H1 (cell line): ENCODE measurements at regions not wholly inside any gene's neighbourhood (a gene's known extent, or its start where the extent isn't known, plus 50 kb on each side); places are given as distances from the start of the nearest gene placed in this dataset.

ENCODE experiments used
- CTCF ChIA-PET: fragments of 300-600 bp; sonication (Branson Sonifier 250); formaldehyde crosslinking; loops from one replicate; lab custom pipeline; 2021; ENCODE audit not compliant: partially characterized antibody; lab: Charles Lee
- POLR2A ChIA-PET: fragments of 300-600 bp; sonication (Branson Sonifier 250); formaldehyde crosslinking; loops from one replicate; lab custom pipeline; 2021; ENCODE audit warnings: inconsistent platforms; ENCODE audit not compliant: partially characterized antibody; lab: Charles Lee
- DNase-seq, 2 experiments: peaks; one replicate each; pipeline versions ENCODE4 v3.0.0 to v3.0.0-alpha.2; 2010 to 2022; ENCODE audit warnings: low spot score in 2 of 2, low read depth in 1 of 2, mixed read lengths in 1 of 2
- FAIRE-seq: peaks from 2 replicates; lab custom pipeline; 2011; peaks lifted over from hg19 to GRCh38; lab: Jason Lieb, UNC
- H2AFZ ChIP-seq: 2 replicates; pipeline ENCODE4 v1.8.1; 2012; ENCODE audit warnings: low read length, inconsistent platforms
- H2AK5ac ChIP-seq: 2 replicates; pipeline ENCODE4 v1.6.1; 2013; ENCODE audit warnings: low read depth, low read length
- H2BK120ac ChIP-seq: replicated peaks from 2 replicates; pipeline ENCODE3; 2013; ENCODE audit warnings: low read depth, low read length, inconsistent platforms
- H2BK12ac ChIP-seq: 2 replicates; pipeline ENCODE4 v1.6.1; 2013; ENCODE audit warnings: low read depth, low read length
- H2BK15ac ChIP-seq: 2 replicates; pipeline ENCODE4 v1.6.1; 2013; ENCODE audit warnings: low read length
- H2BK20ac ChIP-seq: 2 replicates; pipeline ENCODE4 v1.6.1; 2013; ENCODE audit warnings: low read length
- H2BK5ac ChIP-seq: 2 replicates; pipeline ENCODE4 v1.6.1; 2013; ENCODE audit warnings: low read depth, low read length
- H3K14ac ChIP-seq: 2 replicates; pipeline ENCODE4 v1.6.1; 2013; ENCODE audit warnings: inconsistent platforms; ENCODE audit not compliant: insufficient read length
- H3K18ac ChIP-seq: 2 replicates; pipeline ENCODE4 v1.6.1; 2013; ENCODE audit warnings: low read length; ENCODE audit errors: extremely low read depth
- H3K23ac ChIP-seq: 2 replicates; pipeline ENCODE4 v1.6.1; 2013; ENCODE audit warnings: inconsistent platforms; ENCODE audit not compliant: insufficient read length
- H3K23me2 ChIP-seq: 2 replicates; pipeline ENCODE4 v1.6.1; 2013; ENCODE audit warnings: low read depth, low read length
- H3K27ac ChIP-seq: 2 replicates; pipeline ENCODE4 v1.6.1; 2011; ENCODE audit warnings: low read depth, low read length, inconsistent platforms
- H3K27me3 ChIP-seq, 4 experiments: replicated peaks in 1 of 4; 1 replicate in 1 of 4; 2 replicates in 3 of 4; pipeline versions ENCODE4 v1.6.1 to v1.8.1; 2011 to 2013; ENCODE audit warnings: low read length in 3 of 4, mild to moderate bottlenecking in 3 of 4, inconsistent platforms in 2 of 4, mixed read lengths in 2 of 4, moderate library complexity in 1 of 4; ENCODE audit not compliant: control insufficient read depth in 3 of 4, insufficient read depth in 3 of 4; ENCODE audit errors: extremely low read depth in 1 of 4
- H3K36me3 ChIP-seq, 4 experiments: 2 replicates each; pipeline versions ENCODE4 v1.6.1 to v1.8.1; 2011 to 2013; ENCODE audit warnings: mild to moderate bottlenecking in 4 of 4, low read length in 3 of 4, moderate library complexity in 2 of 4, control low read depth in 1 of 4, inconsistent platforms in 1 of 4; ENCODE audit not compliant: insufficient read depth in 4 of 4, control insufficient read depth in 2 of 4
- H3K4ac ChIP-seq: replicated peaks from 2 replicates; pipeline ENCODE3; 2013; ENCODE audit warnings: low read length, low read depth, mixed read lengths, inconsistent platforms; ENCODE audit not compliant: insufficient read length
- H3K4me1 ChIP-seq, 4 experiments: replicated peaks in 1 of 4; 1 replicate in 1 of 4; 2 replicates in 3 of 4; pipeline versions ENCODE4 v1.6.1 to v1.8.1; 2011 to 2013; ENCODE audit warnings: low read length in 3 of 4, inconsistent platforms in 2 of 4, mixed read lengths in 1 of 4; ENCODE audit not compliant: insufficient read depth in 4 of 4, control insufficient read depth in 3 of 4
- H3K4me2 ChIP-seq, 2 experiments: 2 replicates each; pipeline versions ENCODE4 v1.6.1 to v1.8.1; 2011 to 2013; ENCODE audit warnings: low read depth in 2 of 2, low read length in 2 of 2, control low read depth in 1 of 2, inconsistent platforms in 1 of 2, mild to moderate bottlenecking in 1 of 2; ENCODE audit not compliant: insufficient read depth in 1 of 2
- H3K4me3 ChIP-seq, 4 experiments: fragments of 200-600, 300-600 bp in 1 of 4; sonication (generic), shearing (Covaris generic), sonication (Bioruptor Twin) in 1 of 4; 2 replicates each; pipeline versions ENCODE4 v1.5.1 to v1.8.1; 2011 to 2016; ENCODE audit warnings: low read length in 4 of 4, low read depth in 3 of 4, control low read depth in 2 of 4, inconsistent platforms in 2 of 4, mild to moderate bottlenecking in 2 of 4, mixed read lengths in 1 of 4, moderate library complexity in 1 of 4; ENCODE audit not compliant: insufficient read depth in 2 of 4; ENCODE audit errors: extremely low read depth in 1 of 4
- H3K56ac ChIP-seq: replicated peaks from 2 replicates; pipeline ENCODE3; 2013; ENCODE audit warnings: low read depth, mild to moderate bottlenecking, mixed read lengths, low read length, inconsistent platforms; ENCODE audit not compliant: insufficient read length
- H3K79me1 ChIP-seq: 2 replicates; pipeline ENCODE4 v1.6.1; 2013; ENCODE audit warnings: low read depth, low read length, control low read depth
- H3K79me2 ChIP-seq, 2 experiments: 2 replicates each; pipeline versions ENCODE4 v1.6.1 to v1.8.1; 2012 to 2013; ENCODE audit warnings: low read length in 2 of 2, mild to moderate bottlenecking in 2 of 2, inconsistent platforms in 1 of 2; ENCODE audit not compliant: insufficient read depth in 2 of 2, control insufficient read depth in 1 of 2
- H3K9ac ChIP-seq, 4 experiments: replicated peaks in 1 of 4; 1 replicate in 1 of 4; 2 replicates in 3 of 4; pipeline versions ENCODE4 v1.6.1 to v1.8.1; 2011 to 2013; ENCODE audit warnings: low read depth in 3 of 4, low read length in 3 of 4, control low read depth in 2 of 4, mild to moderate bottlenecking in 2 of 4, moderate library complexity in 2 of 4, inconsistent platforms in 1 of 4; ENCODE audit errors: extremely low read depth in 1 of 4
- H3K9me3 ChIP-seq, 2 experiments: 2 replicates each; pipeline versions ENCODE4 v1.6.1 to v1.8.1; 2012 to 2013; ENCODE audit warnings: mild to moderate bottlenecking in 2 of 2, moderate library complexity in 2 of 2, control low read depth in 1 of 2, inconsistent platforms in 1 of 2, low read depth in 1 of 2, low read length in 1 of 2, mixed read lengths in 1 of 2; ENCODE audit not compliant: insufficient read depth in 2 of 2
- H4K20me1 ChIP-seq, 2 experiments: replicated peaks in 1 of 2; 2 replicates each; pipeline versions ENCODE3 to v1.8.1; 2011 to 2013; ENCODE audit warnings: inconsistent platforms in 2 of 2, low read length in 2 of 2, mild to moderate bottlenecking in 1 of 2; ENCODE audit not compliant: insufficient read depth in 2 of 2, control insufficient read depth in 1 of 2
- H4K5ac ChIP-seq: 2 replicates; pipeline ENCODE4 v1.6.1; 2013; ENCODE audit warnings: low read length, low read depth, mixed read lengths, inconsistent platforms; ENCODE audit not compliant: insufficient read length
- H4K8ac ChIP-seq: 2 replicates; pipeline ENCODE4 v1.8.0; 2013; ENCODE audit warnings: mild to moderate bottlenecking, moderate library complexity, low read length, inconsistent platforms; ENCODE audit not compliant: insufficient read depth; ENCODE audit errors: extremely low read depth
- H4K91ac ChIP-seq: replicated peaks from 2 replicates; pipeline ENCODE3; 2013; ENCODE audit warnings: low read length, mixed read lengths, inconsistent platforms; ENCODE audit not compliant: insufficient read length
- RAD21 ChIP-seq, 2 experiments: IDR thresholded peaks in 1 of 2; conservative IDR thresholded peaks in 1 of 2; 2 replicates each; pipeline ENCODE4 v1.6.1; 2011; ENCODE audit warnings: low read depth in 2 of 2, low read length in 2 of 2, improper control_type of control experiment in 1 of 2, inconsistent platforms in 1 of 2, mild to moderate bottlenecking in 1 of 2, moderate library complexity in 1 of 2
- WGBS, 2 experiments: shearing (Covaris generic) in 1 of 2; methylation state at CpG; one replicate each; pipeline versions ENCODE4 v1.1.6 to v1.1.7; 2013 to 2015; ENCODE audit warnings: low lambda C conversion rate in 2 of 2, mixed read lengths in 2 of 2, inconsistent platforms in 1 of 2, low coverage in 1 of 2, missing lambda C conversion rate in 1 of 2; ENCODE audit not compliant: insufficient replicate concordance in 2 of 2, insufficient coverage in 1 of 2, insufficient read length in 1 of 2; ENCODE audit errors: extremely low coverage in 1 of 2, missing lambda C conversion rate in 1 of 2; 5-methylcytosine and 5-hydroxymethylcytosine counted together
- TF ChIP-seq, protein P1 (sequence below), 3 experiments: IDR thresholded peaks; 1 replicate in 2 of 3; 2 replicates in 1 of 3; pipeline versions ENCODE4 v1.5.1 to v1.6.1; 2011; ENCODE audit warnings: low read length in 3 of 3, mild to moderate bottlenecking in 3 of 3, inconsistent platforms in 2 of 3, low read depth in 1 of 3, moderate library complexity in 1 of 3; ENCODE audit not compliant: insufficient read depth in 1 of 3; ENCODE audit errors: control extremely low read depth in 1 of 3

GRCh38 chr11:16603245-16603644 lies 135.2 kb upstream of the C11orf58 start:
- no peak overlapping the region for H4K91ac ChIP-seq
- H2BK120ac ChIP-seq, result no peak overlapping the region
- no peak overlapping the region for H2AK5ac ChIP-seq
- no peaks in the 10 kb centered on the region for H3K9me3 ChIP-seq
- H4K20me1 ChIP-seq, result peaks cover 8 to 9% of the 10 kb centered on the region in 2 experiments
- H2BK15ac ChIP-seq, result no peak overlapping the region
- H3K9ac ChIP-seq, result no peak overlapping the region
- peaks cover 51 to 76% (median 59%) of the 10 kb centered on the region in 4 experiments for H3K27me3 ChIP-seq
- 5% methylated on average over 2 of the region's 2 CpGs; no CpG with 5 or more reads in 1 of the 2 experiments for WGBS, 2 experiments
- no peak overlapping the region for H3K4me3 ChIP-seq
- H3K14ac ChIP-seq, result no peak overlapping the region
- CTCF ChIA-PET, result interaction anchor here (0.8 to 3.6 kb wide), 10 partner anchors 9 to 778 kb away, joined by 3 to 16 read pairs (median 4); no protein-coding TSS in a partner anchor
- FAIRE-seq (no peak), DNase-seq (no peak)
- no peaks in the 10 kb centered on the region for H3K36me3 ChIP-seq
- H3K23me2 ChIP-seq, result peaks cover 25% of the 10 kb centered on the region; the same call in 1 of the 2 replicates
- no peak overlapping the region for H3K23ac ChIP-seq
- H3K4me1 ChIP-seq, result peaks cover 4 to 29% (median 7%) of the 10 kb centered on the region in 4 experiments; a peak in 6 of 7 replicates
- POLR2A ChIA-PET, result interaction anchor here (1.6 kb wide), 1 partner anchor 9 kb away, joined by 3 read pairs; no protein-coding TSS in a partner anchor
- no peak overlapping the region for H2BK20ac ChIP-seq
- peak overlapping the region in 1 of 2 experiments; percentile 82; a peak in 2 of 4 replicates for H3K4me2 ChIP-seq
- H2AFZ ChIP-seq, result no peak overlapping the region
- H3K79me1 ChIP-seq, result no peaks in the 10 kb centered on the region
- no peak overlapping the region for H3K56ac ChIP-seq
- H2BK5ac ChIP-seq, result no peak overlapping the region
- H4K5ac ChIP-seq, result no peak overlapping the region
- no peaks in the 10 kb centered on the region for H3K79me2 ChIP-seq
- no peak overlapping the region for H3K27ac ChIP-seq
- H3K4ac ChIP-seq, result no peak overlapping the region
- no peak overlapping the region for H4K8ac ChIP-seq
- no peak overlapping the region for H3K18ac ChIP-seq
- no peak overlapping the region for H2BK12ac ChIP-seq
- TF ChIP-seq, protein P1, sequence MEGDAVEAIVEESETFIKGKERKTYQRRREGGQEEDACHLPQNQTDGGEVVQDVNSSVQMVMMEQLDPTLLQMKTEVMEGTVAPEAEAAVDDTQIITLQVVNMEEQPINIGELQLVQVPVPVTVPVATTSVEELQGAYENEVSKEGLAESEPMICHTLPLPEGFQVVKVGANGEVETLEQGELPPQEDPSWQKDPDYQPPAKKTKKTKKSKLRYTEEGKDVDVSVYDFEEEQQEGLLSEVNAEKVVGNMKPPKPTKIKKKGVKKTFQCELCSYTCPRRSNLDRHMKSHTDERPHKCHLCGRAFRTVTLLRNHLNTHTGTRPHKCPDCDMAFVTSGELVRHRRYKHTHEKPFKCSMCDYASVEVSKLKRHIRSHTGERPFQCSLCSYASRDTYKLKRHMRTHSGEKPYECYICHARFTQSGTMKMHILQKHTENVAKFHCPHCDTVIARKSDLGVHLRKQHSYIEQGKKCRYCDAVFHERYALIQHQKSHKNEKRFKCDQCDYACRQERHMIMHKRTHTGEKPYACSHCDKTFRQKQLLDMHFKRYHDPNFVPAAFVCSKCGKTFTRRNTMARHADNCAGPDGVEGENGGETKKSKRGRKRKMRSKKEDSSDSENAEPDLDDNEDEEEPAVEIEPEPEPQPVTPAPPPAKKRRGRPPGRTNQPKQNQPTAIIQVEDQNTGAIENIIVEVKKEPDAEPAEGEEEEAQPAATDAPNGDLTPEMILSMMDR (IDR thresholded peaks at IDR 0.05; ENCODE audit: control extremely low read depth in 1 of 3, insufficient read depth in 1 of 3, low read depth in 1 of 3, low read length in 3 of 3), result peak; percentile 9 to 34 (median 23); a peak in 3 of 4 replicates
- TF ChIP-seq RAD21 (IDR thresholded peaks at IDR 0.05 in 1 of 2, conservative IDR thresholded peaks at IDR 0.05 in 1 of 2; ENCODE audit: low read depth in 2 of 2, low read length in 2 of 2), result peak; percentile 57 to 63
